IPS-11a (cell line): ENCODE measurements at regions not wholly inside any gene's neighbourhood (a gene's known extent, or its start where the extent isn't known, plus 50 kb on each side); places are given as distances from the start of the nearest gene placed in this dataset.

ENCODE experiments used
- H3K4me3 ChIP-seq: one replicate; pipeline ENCODE4 v1.5.1; 2013; ENCODE audit warnings: low read depth, low read length, control low read depth

GRCh38 chr17:34527908-34528470, 51.4 kb upstream of the TMEM132E start:
- H3K4me3 ChIP-seq = no peak overlapping the region

GRCh38 chr17:34527136-34527907, 52.1 kb upstream of the TMEM132E start:
- no peak overlapping the region for H3K4me3 ChIP-seq

- H3K4me3 ChIP-seq = no peak overlapping the region
Measured at GRCh38 chr17:34525651-34526050, 53.7 kb upstream of the TMEM132E start.

GRCh38 chr17:34521955-34522354, 57.4 kb upstream of the TMEM132E start:
- H3K4me3 ChIP-seq = no peak overlapping the region

GRCh38 chr17:34519282-34519681, 60.1 kb upstream of the TMEM132E start:
- H3K4me3 ChIP-seq = no peak overlapping the region

- no peak overlapping the region for H3K4me3 ChIP-seq
Measured at GRCh38 chr17:34517406-34517805, 62.0 kb upstream of the TMEM132E start.

- H3K4me3 ChIP-seq = no peak overlapping the region
Measured at GRCh38 chr17:34511931-34512330, 67.5 kb upstream of the TMEM132E start.

- H3K4me3 ChIP-seq = no peak overlapping the region
Measured at GRCh38 chr17:34511265-34511664, 68.1 kb upstream of the TMEM132E start.

GRCh38 chr17:34504814-34505484, 74.4 kb upstream of the TMEM132E start:
- no peak overlapping the region for H3K4me3 ChIP-seq

GRCh38 chr17:34503528-34504195, 75.7 kb upstream of the TMEM132E start:
- no peak overlapping the region for H3K4me3 ChIP-seq

- no peak overlapping the region for H3K4me3 ChIP-seq
Measured at GRCh38 chr17:34502426-34502825, 77.0 kb upstream of the TMEM132E start.

GRCh38 chr17:34499576-34499975, 79.8 kb upstream of the TMEM132E start:
- H3K4me3 ChIP-seq = no peak overlapping the region

- no peak overlapping the region for H3K4me3 ChIP-seq
Measured at GRCh38 chr17:34493917-34494316, 85.5 kb upstream of the TMEM132E start.

- no peak overlapping the region for H3K4me3 ChIP-seq
Measured at GRCh38 chr17:34487626-34488025, 91.8 kb upstream of the TMEM132E start.

- H3K4me3 ChIP-seq = no peak overlapping the region
Measured at GRCh38 chr17:34486761-34487160, 92.6 kb upstream of the TMEM132E start.

- no peak overlapping the region for H3K4me3 ChIP-seq
Measured at GRCh38 chr17:34485999-34486398, 93.4 kb upstream of the TMEM132E start.

GRCh38 chr17:34484193-34484733, 95.1 kb upstream of the TMEM132E start:
- no peak overlapping the region for H3K4me3 ChIP-seq

GRCh38 chr17:34482730-34483129, 96.7 kb upstream of the TMEM132E start:
- no peak overlapping the region for H3K4me3 ChIP-seq

GRCh38 chr17:34481779-34482178, 97.6 kb upstream of the TMEM132E start:
- no peak overlapping the region for H3K4me3 ChIP-seq

- H3K4me3 ChIP-seq = no peak overlapping the region
Measured at GRCh38 chr17:34479371-34479770, 100.0 kb upstream of the TMEM132E start.

GRCh38 chr17:34478244-34478643, 101.1 kb upstream of the TMEM132E start:
- H3K4me3 ChIP-seq = no peak overlapping the region
